DOHH2 (cell line): ENCODE measurements at regions not wholly inside any gene's neighbourhood (a gene's known extent, or its start where the extent isn't known, plus 50 kb on each side); places are given as distances from the start of the nearest gene placed in this dataset.

Source experiments
- H3F3A ChIP-seq: fragments of 200-600 bp; sonication (generic), shearing (Covaris generic); 2 replicates; pipeline ENCODE4 v1.6.0; 2016; ENCODE audit warnings: antibody characterized with exemption, mild to moderate bottlenecking; ENCODE audit not compliant: control insufficient read depth, insufficient read depth
- H3K27ac ChIP-seq: fragments of 200-600 bp; sonication (generic); 2 replicates; pipeline ENCODE4 v1.5.1; 2014; ENCODE audit warnings: low read depth, mild to moderate bottlenecking, low read length, moderate library complexity
- H3K27me3 ChIP-seq: fragments of 200-600 bp; sonication (generic); 2 replicates; pipeline ENCODE4 v1.6.1; 2014; ENCODE audit warnings: mild to moderate bottlenecking, low read length, mixed read lengths; ENCODE audit not compliant: control insufficient read depth
- H3K36me3 ChIP-seq: fragments of 200-600 bp; sonication (generic); 2 replicates; pipeline ENCODE4 v1.6.1; 2014; ENCODE audit warnings: mild to moderate bottlenecking, low read length, moderate library complexity, mixed read lengths; ENCODE audit not compliant: control insufficient read depth
- H3K4me1 ChIP-seq: fragments of 200-600 bp; sonication (generic); 2 replicates; pipeline ENCODE4 v1.6.1; 2014; ENCODE audit warnings: mild to moderate bottlenecking, low read length, mixed read lengths; ENCODE audit not compliant: control insufficient read depth
- H3K4me2 ChIP-seq: fragments of 200-600 bp; sonication (generic); 2 replicates; pipeline ENCODE4 v1.6.0; 2014; ENCODE audit warnings: mild to moderate bottlenecking, low read length, moderate library complexity
- H3K4me3 ChIP-seq: fragments of 200-600 bp; sonication (generic); 2 replicates; pipeline ENCODE4 v1.5.1; 2014; ENCODE audit warnings: mild to moderate bottlenecking, low read length, mixed read lengths
- H3K79me2 ChIP-seq: fragments of 200-600 bp; sonication (generic); 2 replicates; pipeline ENCODE4 v1.6.1; 2014; ENCODE audit warnings: mild to moderate bottlenecking, low read length, mixed read lengths; ENCODE audit not compliant: control insufficient read depth
- H3K9me2 ChIP-seq: fragments of 200-600 bp; sonication (generic); replicated peaks from 2 replicates; pipeline ENCODE4 v1.6.1; 2014; ENCODE audit warnings: mild to moderate bottlenecking, low read length, mixed read lengths; ENCODE audit not compliant: control insufficient read depth
- H3K9me3 ChIP-seq: fragments of 200-600 bp; sonication (generic); 2 replicates; pipeline ENCODE4 v1.6.1; 2014; ENCODE audit warnings: antibody characterized with exemption, low read length, mixed read lengths; ENCODE audit not compliant: control insufficient read depth, insufficient read depth
- H4K20me1 ChIP-seq: fragments of 200-600 bp; sonication (generic); 2 replicates; pipeline ENCODE4 v1.6.0; 2014; ENCODE audit warnings: low read depth, mild to moderate bottlenecking, antibody characterized with exemption, low read length, moderate library complexity; ENCODE audit not compliant: control insufficient read depth, insufficient read depth
- EZH2phosphoT487 ChIP-seq: fragments of 200-600 bp; sonication (generic); IDR thresholded peaks from 2 replicates; pipeline ENCODE4 v1.6.1; 2017; ENCODE audit warnings: borderline replicate concordance, mild to moderate bottlenecking, antibody characterized with exemption, low read length, moderate library complexity, mixed read lengths
- TF ChIP-seq, protein P1 (sequence below): fragments of 200-600 bp; sonication (generic); IDR thresholded peaks from one replicate; pipeline ENCODE4 v1.5.1; 2014; ENCODE audit warnings: antibody characterized with exemption, mild to moderate bottlenecking, low read depth, low read length; ENCODE audit not compliant: poor library complexity, severe bottlenecking

DNA sequence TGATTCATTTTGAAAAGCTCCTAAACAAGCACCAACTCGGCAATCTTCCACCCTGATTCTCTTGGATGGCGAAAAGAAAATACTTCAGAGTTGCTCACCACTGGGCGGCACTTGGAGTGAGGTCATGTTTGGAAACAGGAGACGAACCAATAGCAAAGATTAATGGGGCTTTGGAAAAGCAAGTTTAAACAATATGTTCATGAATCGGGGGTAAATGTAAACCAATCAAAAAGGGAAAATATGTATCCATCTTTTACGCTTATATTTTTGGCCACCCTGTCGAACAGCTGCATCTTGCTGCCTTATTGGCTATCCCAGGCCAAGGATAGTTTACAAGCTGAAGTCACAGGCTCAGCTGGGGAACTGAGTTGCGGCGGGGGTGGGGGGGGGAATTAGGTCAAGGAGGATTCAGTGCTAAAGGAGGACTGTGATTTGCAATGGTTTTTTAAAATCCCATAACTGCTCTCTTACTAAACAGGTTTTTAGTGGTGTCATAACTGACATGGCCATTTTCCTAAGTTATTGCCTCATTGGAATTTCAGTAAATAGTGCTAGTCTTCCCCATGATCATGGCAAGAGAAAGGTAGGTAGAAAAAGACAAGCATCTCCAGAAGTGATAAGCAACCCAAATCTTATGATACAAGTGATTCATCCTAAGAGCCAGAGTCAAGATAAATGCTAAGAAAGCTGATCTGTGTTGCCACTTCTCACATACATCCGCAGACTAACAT lies 210.6 kb downstream of the PHLDA1 start:
- H3K27me3 ChIP-seq, result no peaks in the 10 kb centered on the region
- no peaks in the 10 kb centered on the region for H4K20me1 ChIP-seq
- no peak overlapping the region for H3K4me2 ChIP-seq
- peaks cover 39% of the 10 kb centered on the region for H3K4me1 ChIP-seq
- H3K4me3 ChIP-seq, result no peak overlapping the region
- H3K9me2 ChIP-seq, result no peaks in the 10 kb centered on the region
- TF ChIP-seq, protein P1, sequence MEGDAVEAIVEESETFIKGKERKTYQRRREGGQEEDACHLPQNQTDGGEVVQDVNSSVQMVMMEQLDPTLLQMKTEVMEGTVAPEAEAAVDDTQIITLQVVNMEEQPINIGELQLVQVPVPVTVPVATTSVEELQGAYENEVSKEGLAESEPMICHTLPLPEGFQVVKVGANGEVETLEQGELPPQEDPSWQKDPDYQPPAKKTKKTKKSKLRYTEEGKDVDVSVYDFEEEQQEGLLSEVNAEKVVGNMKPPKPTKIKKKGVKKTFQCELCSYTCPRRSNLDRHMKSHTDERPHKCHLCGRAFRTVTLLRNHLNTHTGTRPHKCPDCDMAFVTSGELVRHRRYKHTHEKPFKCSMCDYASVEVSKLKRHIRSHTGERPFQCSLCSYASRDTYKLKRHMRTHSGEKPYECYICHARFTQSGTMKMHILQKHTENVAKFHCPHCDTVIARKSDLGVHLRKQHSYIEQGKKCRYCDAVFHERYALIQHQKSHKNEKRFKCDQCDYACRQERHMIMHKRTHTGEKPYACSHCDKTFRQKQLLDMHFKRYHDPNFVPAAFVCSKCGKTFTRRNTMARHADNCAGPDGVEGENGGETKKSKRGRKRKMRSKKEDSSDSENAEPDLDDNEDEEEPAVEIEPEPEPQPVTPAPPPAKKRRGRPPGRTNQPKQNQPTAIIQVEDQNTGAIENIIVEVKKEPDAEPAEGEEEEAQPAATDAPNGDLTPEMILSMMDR, result no peak
- TF ChIP-seq EZH2phosphoT487, result no peak
- no peaks in the 10 kb centered on the region for H3K9me3 ChIP-seq
- H3F3A ChIP-seq, result no peaks in the 10 kb centered on the region
- H3K27ac ChIP-seq, result no peak overlapping the region
- H3K79me2 ChIP-seq, result no peaks in the 10 kb centered on the region
- H3K36me3 ChIP-seq, result no peaks in the 10 kb centered on the region

DNA sequence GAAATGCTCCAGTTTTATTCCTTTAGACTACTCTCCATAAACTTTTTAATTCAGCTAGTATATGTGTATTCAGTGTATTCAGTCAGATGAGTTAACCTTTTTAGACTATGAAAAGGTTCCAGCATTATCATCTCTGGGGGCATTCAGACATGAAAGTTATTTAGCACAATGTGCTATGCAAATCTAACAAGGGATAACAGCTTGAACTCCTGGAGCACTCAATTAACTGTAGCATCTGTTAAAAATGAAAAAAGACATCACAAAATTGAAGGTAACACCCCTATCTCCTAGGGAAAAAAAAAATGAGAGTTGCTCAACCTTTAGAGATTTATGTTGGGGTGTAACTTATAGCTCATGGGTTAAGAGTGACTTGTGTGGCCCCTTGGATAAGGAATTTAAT lies 211.5 kb downstream of the PHLDA1 start:
- H3K79me2 ChIP-seq, result no peaks in the 10 kb centered on the region
- no peaks in the 10 kb centered on the region for H3K9me3 ChIP-seq
- peak overlapping the region; percentile 34 for H3K4me2 ChIP-seq
- H3K27me3 ChIP-seq, result no peaks in the 10 kb centered on the region
- H4K20me1 ChIP-seq, result no peaks in the 10 kb centered on the region
- peaks cover 49% of the 10 kb centered on the region for H3K4me1 ChIP-seq
- H3K27ac ChIP-seq, result peak overlapping the region; percentile 31
- H3K9me2 ChIP-seq, result no peaks in the 10 kb centered on the region
- no peak for TF ChIP-seq EZH2phosphoT487
- TF ChIP-seq, protein P1, result no peak
- H3K36me3 ChIP-seq, result no peaks in the 10 kb centered on the region
- no peak overlapping the region for H3K4me3 ChIP-seq
- no peaks in the 10 kb centered on the region for H3F3A ChIP-seq

DNA sequence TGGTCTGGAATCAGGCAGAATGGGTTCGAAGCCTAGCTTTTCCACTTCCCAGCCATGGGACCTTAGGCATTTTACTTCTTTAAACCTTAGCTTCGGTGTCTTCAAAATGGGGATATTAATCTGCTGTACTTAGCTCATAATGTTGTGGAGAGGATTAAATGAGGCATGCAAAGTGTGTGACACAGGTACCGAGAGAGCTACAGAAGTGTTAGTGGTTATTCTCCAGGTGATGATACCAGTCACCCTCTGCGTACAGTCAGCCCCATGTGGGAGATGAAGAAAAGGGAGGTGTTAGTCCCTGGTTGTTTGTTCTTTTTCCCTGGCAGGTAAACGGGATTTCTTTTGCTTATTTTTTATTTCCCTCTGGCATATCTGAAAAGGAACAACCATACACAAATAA lies 212.1 kb downstream of the PHLDA1 start:
- TF ChIP-seq EZH2phosphoT487, result no peak
- TF ChIP-seq, protein P1, result no peak
- H3K27ac ChIP-seq, result 0 out of 2 replicates have a peak overlapping the region, but pooled peaks have one; percentile 31
- peak overlapping the region; percentile 12; the same call in 1 of the 2 replicates for H3K4me3 ChIP-seq
- no peaks in the 10 kb centered on the region for H3K27me3 ChIP-seq
- H4K20me1 ChIP-seq, result no peaks in the 10 kb centered on the region
- H3K79me2 ChIP-seq, result no peaks in the 10 kb centered on the region
- H3K4me1 ChIP-seq, result peaks cover 54% of the 10 kb centered on the region
- H3K9me2 ChIP-seq, result no peaks in the 10 kb centered on the region
- no peaks in the 10 kb centered on the region for H3K9me3 ChIP-seq
- H3F3A ChIP-seq, result no peaks in the 10 kb centered on the region
- H3K36me3 ChIP-seq, result no peaks in the 10 kb centered on the region
- peak overlapping the region; percentile 34 for H3K4me2 ChIP-seq
